GM21717 (cell line): ENCODE measurements at regions not wholly inside any gene's neighbourhood (a gene's known extent, or its start where the extent isn't known, plus 50 kb on each side); places are given as distances from the start of the nearest gene placed in this dataset.
"Not testable (repeated sequence)": the region's sequence is repeated elsewhere in the genome, so short reads cannot be mapped to it uniquely, and the experiment has no call there.

Experiments used
- ATAC-seq: cut with Tn5 transposase; IDR thresholded peaks from one replicate; pipeline ENCODE4 v1.9.1; 2021; ENCODE audit warnings: mild to moderate bottlenecking, moderate library complexity; ENCODE audit not compliant: unreplicated experiment

GRCh38 chr2:59180111-59180510, 939.0 kb upstream of the FANCL start:
- no peak for ATAC-seq

GRCh38 chr2:59177748-59178147, 936.6 kb upstream of the FANCL start:
- ATAC-seq: no peak

- ATAC-seq: no peak
Observed at GRCh38 chr2:59176737-59177136, 935.6 kb upstream of the FANCL start.

- no peak for ATAC-seq
Observed at GRCh38 chr2:59174536-59175243, 933.6 kb upstream of the FANCL start.

GRCh38 chr2:59173325-59173724, 932.2 kb upstream of the FANCL start:
- ATAC-seq: no peak

GRCh38 chr2:59171019-59171418, 929.9 kb upstream of the FANCL start:
- no peak for ATAC-seq

GRCh38 chr2:59168766-59169165, 927.6 kb upstream of the FANCL start:
- ATAC-seq: no peak

GRCh38 chr2:59167514-59167913, 926.4 kb upstream of the FANCL start:
- ATAC-seq: no peak

- not testable (repeated sequence) for ATAC-seq
Observed at GRCh38 chr2:59157908-59158307, 916.8 kb upstream of the FANCL start.

GRCh38 chr2:59151805-59152204, 910.7 kb upstream of the FANCL start:
- no peak for ATAC-seq

- ATAC-seq: no peak
Observed at GRCh38 chr2:59150217-59150849, 909.2 kb upstream of the FANCL start.

- no peak for ATAC-seq
Observed at GRCh38 chr2:59149271-59149670, 908.1 kb upstream of the FANCL start.

GRCh38 chr2:59112258-59112657, 871.1 kb upstream of the FANCL start:
- no peak for ATAC-seq

GRCh38 chr2:59096973-59097372, 855.8 kb upstream of the FANCL start:
- ATAC-seq: no peak

- ATAC-seq: no peak
Observed at GRCh38 chr2:59093571-59093970, 852.4 kb upstream of the FANCL start.

GRCh38 chr2:59084326-59084725, 843.2 kb upstream of the FANCL start:
- ATAC-seq: no peak

GRCh38 chr2:59083075-59083828, 842.1 kb upstream of the FANCL start:
- no peak for ATAC-seq

- no peak for ATAC-seq
Observed at GRCh38 chr2:59082657-59083056, 841.5 kb upstream of the FANCL start.

GRCh38 chr2:59080451-59081181, 839.5 kb upstream of the FANCL start:
- no peak for ATAC-seq

GRCh38 chr2:59077981-59078531, 836.9 kb upstream of the FANCL start:
- no peak for ATAC-seq
